ENCODE measurements at regions not wholly inside any gene's neighbourhood (a gene's known extent, or its start where the extent isn't known, plus 50 kb on each side); places are given as distances from the start of the nearest gene placed in this dataset.

DNA sequence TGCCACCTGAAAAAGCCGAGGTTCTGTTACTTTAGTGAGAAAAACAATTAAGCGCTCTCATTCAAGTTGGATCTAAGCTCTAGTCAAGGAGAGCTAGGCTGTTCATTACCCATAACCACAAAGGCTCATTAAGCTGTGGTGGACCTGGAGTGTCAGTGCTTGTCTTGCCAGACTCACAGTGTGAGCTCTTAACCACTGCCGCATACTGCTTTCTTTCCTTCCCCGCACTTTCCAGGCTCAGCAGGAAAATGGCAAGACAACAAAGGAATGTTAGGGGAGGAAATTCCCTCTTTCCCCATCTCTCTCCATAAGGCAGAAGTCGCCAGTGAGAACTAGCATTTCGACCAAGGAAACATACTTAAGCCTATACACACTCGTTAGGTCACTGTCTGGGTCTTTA lies 467.3 kb downstream of the ENC1 start:
- no peak for DNase-seq

DNA sequence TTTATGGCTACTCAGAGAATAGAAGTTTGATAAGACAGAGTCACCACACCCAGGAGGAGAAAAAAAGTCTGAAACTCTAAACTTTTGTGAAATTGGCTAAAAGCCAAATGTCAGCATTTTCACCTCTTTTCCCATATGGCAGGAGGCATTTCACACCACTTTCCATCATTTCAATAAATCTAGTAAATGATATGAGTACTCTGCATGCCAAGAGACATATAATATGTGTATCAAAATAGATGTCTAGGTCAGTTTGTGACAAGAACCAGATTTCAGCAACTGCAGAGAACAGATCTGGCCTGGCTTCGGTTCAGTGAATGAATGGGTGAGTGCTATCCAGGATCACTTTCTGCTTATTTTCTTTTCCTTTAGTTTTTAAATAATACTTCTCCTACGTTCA lies 470.8 kb downstream of the ENC1 start:
- DNase-seq: no peak

DNA sequence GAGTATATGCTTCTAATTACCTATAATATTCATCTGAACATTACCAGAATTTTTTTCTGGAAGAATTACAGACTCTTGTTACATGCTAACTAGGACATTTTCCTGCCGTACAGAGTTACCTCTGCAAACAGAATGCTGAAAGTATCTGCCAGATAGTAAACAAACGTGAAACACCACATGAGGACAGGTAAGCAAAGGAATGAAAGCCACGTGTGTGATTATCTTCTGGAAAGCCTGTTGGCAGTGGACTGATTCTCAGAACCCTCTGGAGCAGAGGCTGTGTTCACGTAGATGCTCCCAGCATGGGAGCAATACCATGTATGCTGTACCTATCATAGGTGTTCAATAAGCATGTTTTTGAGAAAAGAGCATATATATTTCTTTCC lies 472.6 kb downstream of the ENC1 start:
- DNase-seq: no peak

DNA sequence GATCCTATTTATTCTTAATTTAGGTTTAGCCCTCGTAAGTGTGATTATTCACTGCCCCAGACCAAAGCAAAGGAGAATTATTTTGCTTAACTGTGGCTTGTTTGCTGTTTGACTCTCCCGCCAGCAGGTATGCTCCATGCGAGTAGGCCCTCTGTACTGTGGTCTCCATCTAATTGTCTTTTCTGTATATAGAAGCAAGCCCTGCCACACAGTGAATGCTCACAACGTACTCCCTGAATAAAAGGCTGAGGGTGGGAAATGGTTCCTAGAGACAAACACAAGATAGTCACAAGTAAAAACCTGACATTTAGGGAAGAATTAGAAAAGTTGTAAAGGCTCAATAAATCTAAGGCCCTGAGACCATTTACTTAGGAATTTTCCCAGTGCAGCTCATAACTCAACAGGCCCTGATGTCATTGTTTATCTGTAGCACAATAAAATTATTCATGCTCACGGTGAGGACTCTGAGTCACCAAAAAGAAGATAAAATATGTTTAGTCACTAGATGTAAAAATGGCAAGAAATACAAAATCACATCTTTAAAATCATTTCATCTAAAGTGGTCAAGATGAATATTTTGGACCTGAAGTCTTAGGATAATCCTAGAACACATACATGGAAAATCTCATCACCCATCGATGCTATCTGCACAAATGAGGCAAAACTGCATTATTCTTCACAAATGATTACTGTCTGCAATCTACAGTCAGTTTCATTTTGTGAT lies 473.2 kb downstream of the ENC1 start:
- no peak for DNase-seq

DNA sequence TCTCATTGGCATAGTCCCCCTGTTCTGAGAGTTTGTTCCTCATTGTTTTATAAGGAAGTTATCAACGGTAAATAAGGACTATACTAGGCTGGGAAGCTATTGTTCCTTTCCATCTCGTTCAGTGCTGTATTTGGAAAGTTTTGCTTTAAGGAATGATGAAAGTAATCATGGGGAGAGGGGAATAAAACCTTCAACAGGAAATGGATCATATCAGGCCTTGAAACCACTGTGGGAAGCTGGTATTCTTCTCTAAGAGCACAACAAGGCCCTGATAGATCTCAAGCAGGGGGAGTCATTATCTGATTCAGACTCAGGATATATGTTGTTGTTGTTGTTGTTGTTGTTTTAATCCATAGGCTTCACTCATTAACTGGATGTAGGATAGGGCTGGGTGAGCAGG lies 474.5 kb downstream of the ENC1 start:
- no peak for DNase-seq

DNA sequence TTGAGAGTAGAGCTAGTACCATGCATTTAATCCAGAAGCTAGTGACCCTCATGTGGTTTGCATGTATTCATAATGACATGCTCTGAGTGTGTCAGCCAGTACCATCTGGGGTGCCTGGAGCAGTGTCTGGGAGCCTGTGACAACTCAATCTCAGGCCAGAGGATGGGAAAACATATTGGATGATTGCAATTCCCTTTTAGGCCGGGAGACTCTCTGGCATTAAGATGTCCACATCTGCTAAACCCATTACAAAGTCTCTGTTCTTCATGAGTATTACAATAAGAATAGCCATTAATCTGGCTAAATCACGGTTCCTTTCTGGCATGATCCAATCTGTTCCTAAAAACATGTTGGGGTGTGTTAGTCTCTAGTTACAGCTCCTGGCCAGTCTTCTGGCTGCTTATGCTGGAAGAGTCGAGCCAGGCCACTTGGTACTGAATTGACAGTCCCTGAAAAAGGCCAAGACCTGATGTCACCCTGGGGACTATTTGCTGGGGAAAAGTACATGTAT lies 475.7 kb downstream of the ENC1 start:
- no peak for DNase-seq

DNA sequence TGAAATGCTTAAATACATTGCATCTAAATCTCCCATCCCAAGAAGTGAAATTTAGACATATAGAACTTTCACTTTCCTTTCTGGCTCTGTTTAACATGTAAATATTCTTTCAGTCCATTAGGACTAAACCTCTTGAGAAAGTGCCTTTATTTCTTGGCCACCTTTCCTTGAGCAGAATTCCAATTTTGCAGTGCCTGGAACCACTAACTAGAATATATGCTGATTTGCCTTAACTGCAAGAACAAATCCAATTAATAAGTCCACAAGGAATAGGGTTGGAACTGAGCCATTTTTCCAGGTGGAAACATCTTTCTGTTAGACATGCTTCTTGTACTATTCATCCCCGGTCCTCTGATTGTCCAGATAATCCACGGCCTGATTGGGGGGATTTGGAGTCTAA lies 478.0 kb downstream of the ENC1 start:
- DNase-seq: no peak

DNA sequence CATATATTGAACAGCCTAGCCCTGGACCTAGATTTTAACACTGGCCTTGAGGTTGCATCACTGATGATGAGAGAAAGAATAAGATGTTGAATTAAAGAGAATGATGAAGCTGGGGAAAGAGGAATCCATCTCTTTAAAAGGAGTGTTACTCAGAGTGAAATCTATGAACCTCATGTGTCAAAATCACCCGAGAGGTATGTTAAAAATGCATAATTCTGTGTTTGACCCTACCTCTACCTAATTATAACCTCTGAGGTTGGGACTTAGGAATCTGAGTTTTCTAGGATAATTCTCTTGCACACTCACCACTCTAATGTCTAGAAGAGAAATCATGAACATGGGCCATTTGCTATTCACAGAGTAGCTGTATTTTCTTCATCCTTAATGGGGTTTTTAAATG lies 479.4 kb downstream of the ENC1 start:
- no peak for DNase-seq

DNA sequence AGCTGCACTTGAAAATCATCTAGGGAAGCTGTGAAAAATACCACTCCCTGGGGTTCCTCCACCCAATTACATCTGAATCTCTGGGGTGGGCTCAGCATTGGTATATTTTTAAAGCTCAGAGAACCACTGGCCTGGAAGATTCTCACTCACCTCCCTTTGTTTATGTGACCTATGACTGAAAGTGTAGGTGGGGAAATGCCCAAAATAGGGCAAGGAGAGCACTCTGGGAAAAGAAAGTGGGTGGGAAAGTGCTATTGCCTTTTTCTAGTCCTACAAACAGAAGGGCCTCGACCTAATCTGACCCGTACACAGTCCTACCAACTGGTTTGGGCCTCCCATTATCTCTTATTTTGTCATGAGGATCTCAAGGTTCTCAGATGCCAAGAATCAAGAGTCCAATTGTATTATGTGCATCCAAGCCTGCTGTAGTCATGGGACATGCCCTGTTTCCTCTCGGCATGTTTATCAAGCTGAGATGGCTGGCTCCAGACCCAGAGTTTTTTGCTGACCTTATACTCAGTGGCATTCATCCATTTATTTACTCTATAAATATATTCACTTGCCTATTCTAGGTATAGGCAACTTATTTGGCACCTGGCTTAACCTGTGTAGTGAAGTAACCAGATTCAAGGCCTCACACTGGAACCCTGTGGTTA lies 483.7 kb downstream of the ENC1 start:
- no peak for DNase-seq

DNA sequence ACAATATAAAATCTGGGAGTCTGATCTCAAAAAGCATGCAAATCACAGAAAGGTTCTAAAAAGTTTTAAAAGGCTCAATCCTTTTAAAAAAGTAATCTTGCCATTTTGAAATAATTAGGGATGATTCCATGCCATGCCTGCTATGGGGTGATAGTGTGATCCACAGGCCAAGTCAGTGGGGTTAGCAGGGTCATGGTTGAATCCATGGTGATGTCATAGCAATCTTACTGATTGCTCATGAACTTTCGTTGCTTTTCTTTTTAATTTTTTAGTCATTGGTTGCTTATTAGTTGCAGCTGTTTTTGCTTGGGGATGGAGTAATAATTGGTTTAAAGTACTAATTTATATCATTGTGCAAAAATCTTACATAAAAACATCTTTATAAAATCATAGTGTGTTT lies 485.0 kb downstream of the ENC1 start:
- DNase-seq: no peak

DNA sequence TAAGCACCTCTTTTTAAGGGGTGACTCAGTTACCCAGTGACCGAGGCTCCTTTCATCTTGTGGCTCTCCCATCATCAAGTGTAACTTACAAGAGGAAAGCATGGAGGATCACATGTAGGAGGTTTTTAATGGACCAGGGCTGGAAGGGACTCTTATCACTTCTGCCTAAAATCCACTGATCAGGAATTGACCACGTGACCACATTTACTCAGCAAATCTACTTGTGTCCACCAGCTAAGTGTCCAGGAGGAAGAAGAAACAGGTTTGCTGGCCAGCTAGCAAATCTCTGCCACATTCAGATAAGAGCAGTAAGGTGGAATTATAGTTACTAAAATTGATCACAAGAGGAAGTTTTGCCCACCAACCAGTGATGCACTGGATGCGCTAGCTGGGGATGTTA lies 486.0 kb downstream of the ENC1 start:
- no peak for DNase-seq

DNA sequence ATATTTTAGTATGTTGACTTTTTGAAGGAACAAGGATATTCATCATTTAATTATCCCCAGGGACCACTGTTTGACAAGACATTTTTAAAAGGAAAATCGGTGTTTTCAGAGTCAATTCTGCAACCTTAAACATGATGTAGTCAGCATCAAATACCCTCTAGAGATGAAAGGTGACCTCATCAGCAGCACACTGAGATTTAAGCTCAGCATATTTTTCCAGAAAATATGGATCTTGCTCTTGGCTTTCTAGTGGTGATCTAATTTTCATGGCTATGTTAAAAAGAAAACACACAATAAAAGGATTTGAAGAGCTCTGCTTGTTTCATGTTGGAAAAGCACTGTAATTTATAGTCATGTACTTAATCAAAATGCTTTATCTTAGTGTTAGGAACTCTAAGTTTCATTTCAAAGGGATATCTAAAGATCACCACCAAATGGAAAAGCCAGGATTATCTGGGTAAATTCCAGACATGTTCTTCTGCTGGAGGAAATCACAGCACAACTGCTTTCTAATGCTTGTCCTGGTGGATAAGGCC lies 487.2 kb downstream of the ENC1 start:
- DNase-seq: no peak

DNA sequence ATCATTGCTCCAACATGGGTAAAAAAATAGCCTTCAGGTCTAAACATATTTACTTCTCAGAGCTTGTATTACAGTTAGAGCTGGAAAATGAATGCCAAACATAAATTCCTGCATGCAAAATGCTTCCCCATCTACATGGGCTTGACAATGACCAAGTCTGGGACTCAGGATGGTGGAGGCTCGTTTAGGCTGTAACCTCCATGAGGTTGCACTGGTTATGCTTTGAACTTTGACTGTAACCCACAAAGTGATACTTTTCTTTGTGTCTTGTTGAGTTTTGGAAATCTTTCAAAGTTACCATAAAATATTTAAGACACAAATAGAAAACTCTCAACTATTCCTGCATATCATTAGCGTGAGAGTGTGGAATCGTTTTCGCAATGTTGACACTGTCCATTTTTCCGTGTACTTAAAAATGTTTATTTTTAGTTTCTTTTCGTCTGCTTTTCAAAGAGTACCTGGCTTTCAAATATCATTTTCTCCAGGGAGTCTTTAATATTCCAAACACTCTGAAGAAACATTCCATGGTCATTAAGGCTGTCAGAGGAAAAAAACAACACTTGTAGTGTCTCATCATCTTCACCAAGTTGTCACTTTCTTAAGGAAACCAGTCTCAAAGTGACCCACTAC lies 487.8 kb downstream of the ENC1 start:
- DNase-seq: no peak

DNA sequence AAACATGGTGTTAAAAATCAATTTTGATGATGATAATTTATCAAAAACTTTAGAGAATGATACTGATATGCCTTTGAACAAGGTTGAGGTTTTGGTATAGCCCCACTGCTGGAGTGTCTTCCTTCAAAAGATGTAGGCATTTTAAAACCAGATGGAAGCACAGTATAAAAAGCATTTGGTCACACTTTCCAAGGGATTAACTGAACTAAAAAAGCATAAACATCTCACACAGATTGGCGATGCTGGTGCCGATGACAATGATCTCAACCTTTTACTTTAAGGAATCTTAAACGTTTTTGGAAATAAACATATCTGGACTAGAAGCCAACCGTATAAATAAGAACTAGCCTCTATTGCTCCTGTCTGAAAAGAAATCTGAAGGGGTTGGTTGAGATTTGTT lies 488.4 kb downstream of the ENC1 start:
- DNase-seq: no peak

DNA sequence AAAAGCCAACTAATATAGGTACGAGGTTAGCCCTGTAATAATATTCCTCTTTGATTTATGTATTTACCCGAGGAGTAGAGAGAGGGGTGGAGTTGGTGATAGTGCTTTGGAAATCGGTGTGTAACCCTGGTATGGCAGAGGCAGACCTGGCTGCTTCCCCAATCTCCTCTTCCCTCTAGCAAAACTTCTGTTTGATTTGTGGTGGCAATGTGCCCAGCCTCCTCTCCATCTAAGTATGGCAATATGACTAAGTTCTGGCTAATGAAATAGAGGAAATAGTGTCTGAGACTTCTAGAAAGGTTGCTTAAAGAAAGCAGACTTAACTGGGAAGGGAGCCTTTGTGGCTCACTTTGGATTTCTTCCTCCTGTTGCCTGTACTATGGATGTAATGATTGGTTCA lies 491.1 kb downstream of the ENC1 start:
- DNase-seq: no peak

DNA sequence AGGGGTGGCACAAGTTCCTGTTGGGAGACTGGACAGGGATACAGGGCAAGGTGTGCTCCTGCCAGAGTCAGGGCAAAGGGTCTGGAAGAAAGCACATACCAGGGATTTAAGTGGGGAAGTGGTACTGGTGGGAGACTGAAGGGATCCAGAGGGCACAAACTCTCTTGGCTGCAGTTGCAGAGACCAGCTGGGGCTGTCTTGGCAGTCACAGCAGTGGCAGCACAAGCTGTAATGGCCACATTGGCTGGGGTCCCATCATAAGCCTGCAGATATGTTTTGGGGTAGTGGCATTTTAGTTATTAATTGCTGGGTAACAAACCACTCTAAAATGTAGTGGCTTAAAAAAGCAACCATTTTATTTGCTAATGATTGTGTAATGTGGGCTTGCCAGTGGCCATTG lies 492.2 kb downstream of the ENC1 start:
- DNase-seq: no peak

DNA sequence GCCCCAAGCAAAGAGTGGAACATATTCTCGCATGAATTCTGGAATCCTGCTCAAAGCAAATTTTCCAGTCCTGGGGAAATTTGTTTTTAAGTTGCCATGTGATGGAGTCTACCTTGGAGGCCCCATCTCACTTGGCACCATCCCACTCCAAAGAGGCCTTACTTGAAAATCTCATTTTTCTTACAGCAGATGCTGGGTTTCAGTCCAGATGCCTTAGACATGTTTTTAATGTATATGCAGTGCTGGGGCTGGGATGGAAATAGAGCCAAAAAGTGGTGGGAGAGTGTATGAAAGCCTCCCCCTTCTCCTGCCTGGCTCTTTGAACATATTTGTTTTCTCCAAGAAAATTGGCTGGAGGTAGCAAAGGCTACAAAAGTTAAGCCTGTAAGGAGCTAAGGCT lies 493.7 kb downstream of the ENC1 start:
- no peak for DNase-seq

DNA sequence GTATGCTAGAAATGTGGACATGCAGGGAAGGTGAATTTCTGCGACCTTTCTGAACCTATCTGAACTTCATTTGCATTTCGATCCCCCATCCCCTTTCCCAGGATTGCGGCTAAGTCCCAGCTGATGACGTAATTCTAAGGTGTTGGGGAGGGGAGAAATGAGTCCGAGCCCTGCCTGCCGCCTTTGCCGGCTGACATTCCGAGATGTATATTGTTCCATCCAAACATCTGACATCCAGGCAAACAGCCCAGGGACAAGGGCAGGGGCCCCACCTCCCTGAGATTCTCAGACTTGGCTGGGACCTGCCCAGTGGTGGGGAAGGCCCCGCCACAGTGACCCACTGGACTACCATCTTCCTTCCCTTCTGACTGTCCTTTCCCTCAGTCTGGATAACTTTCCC lies 494.6 kb downstream of the ENC1 start:
- DNase-seq: no peak

DNA sequence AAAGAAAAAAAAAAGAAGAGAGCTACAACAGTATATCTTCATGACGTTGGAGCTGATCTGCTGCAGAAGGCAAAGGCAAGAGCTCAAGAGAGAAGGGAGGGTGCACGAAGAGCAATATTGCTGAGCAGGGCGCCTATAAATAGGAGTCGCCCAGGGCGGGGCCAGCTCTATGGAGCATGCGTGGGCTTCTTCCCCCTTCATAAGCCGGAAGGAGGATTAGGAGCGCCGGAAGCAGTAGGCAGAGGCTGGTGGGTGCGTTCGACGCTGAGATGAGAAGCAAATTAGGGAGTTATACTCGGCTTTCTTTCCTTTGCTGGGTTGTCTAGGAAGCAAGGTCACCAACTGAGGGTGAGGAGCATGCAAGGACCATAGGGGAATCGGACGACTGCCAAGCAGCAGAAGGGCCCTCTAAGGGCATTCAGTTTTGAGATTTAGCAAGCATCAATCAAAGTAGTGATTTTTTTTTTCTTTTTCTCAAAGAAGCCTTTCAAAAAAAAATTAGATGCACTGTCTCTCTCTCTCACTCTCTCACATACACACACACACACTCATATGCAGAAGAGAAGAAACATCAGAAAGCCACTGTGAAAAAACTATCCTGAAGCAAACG lies 496.7 kb downstream of the ENC1 start:
- no peak for DNase-seq

DNA sequence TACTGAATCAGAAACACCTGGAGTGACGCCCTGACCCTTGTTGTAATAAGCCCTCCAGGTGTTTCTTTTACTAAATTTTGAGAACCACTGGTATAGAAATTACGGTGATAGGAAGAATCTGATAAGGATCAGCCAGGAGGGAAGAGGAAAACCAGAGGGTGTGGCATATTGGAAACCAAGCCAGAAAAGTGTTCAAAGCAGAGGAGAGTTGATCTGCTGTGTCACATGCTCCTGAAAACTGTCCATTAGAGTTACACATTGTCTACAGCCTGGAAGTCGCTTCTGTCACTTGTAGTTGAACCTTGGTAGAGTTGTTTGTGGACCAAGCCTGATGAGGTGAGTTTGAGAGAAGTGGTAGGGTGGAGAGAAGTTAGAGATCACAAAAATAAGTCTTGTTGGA lies 497.4 kb downstream of the ENC1 start:
- DNase-seq: no peak

DNA sequence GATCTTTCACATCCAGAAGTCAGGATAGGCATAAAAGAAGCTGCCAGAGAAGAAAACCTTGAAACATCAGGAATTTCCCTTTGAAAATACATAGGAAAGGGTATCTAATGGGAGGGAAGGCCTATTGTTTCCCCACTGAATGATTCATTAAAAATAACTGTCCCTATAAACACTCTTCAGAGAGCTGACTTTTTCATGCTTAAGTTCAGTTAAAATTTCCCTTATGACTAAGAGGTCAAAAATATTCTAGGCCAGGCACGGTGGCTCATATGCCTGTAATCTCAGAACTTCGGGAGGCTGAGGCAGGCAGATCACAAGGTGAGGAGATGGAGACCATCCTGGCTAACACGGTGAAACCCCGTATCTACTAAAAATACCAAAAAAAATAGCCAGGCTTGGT lies 499.5 kb downstream of the ENC1 start:
- DNase-seq: no peak

DNA sequence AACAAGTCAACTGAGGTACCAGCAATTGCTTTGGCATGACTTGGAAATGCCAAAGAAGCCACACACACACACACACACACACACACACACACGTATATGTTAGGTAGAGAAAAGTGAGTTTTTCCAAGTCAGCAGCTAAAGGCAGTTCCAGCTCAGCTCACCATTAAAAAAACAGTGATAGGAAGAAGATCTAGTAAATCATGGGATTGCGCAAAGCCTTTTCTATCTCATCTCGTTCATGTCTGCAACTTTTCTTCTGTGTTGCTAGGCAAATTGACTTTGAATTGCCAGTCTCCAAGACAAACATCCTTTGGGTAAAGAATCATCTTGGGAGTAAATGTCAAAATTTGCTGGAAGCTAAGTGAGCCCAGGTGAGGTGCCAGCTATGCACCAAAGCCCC lies 500.1 kb downstream of the ENC1 start:
- no peak for DNase-seq

DNA sequence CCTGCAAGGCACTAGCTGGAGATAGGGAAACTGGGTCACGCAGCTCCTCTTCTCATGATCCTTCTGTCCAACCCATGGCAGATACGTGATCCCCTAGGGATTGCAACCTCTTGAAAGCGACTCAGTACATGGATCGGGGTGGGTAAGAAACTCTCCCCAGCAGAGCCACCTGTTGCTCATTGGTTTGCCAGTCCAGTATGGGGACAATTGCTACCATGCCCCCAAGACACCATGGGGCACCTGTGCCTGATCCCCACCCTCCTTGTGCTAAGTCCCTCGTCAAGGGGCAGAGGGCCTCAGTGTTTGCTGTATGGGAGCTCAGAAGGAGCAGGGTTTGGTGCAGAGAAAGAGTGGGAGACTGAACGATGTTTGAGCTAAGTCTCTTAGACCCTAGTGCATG lies 500.9 kb downstream of the ENC1 start:
- DNase-seq: no peak

DNA sequence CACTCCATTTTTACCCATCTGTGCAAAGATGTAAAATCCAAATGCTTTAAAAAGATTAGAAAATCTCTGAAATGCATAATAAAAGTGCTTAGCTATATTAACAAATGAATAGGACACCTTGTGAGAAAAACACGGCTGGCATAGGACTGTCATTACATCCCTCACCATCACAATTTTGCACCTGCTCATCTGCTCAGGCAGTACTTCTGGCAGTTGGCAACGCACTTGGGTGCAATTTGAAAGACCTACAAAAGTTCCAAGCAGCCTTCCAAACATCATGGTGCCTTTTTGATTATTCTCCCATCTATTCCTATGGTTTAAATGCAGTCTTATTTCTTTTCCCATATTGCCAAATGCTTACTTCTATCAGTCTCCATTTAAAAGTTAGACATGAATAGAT lies 501.8 kb downstream of the ENC1 start:
- DNase-seq: no peak
